Endodermal cell (in vitro differentiated cells): ENCODE measurements at regions not wholly inside any gene's neighbourhood (a gene's known extent, or its start where the extent isn't known, plus 50 kb on each side); places are given as distances from the start of the nearest gene placed in this dataset.
"Not testable (repeated sequence)": the region's sequence is repeated elsewhere in the genome, so short reads cannot be mapped to it uniquely, and the experiment has no call there.

Experiments
- DNase-seq: peaks from one replicate; pipeline ENCODE4 v3.0.0-alpha.2; 2017
- H3K27ac ChIP-seq: 2 replicates; pipeline ENCODE4 v1.5.1; 2013; ENCODE audit warnings: mild to moderate bottlenecking, low read depth, low read length, moderate library complexity
- H3K27me3 ChIP-seq: 2 replicates; pipeline ENCODE4 v1.6.1; 2013; ENCODE audit warnings: mild to moderate bottlenecking, low read length, moderate library complexity; ENCODE audit not compliant: insufficient read depth, control insufficient read depth, poor library complexity, severe bottlenecking
- H3K36me3 ChIP-seq: 2 replicates; pipeline ENCODE4 v1.7.0; 2013; ENCODE audit warnings: mild to moderate bottlenecking, low read length, moderate library complexity; ENCODE audit not compliant: control insufficient read depth, insufficient read depth
- H3K4me1 ChIP-seq: one replicate; pipeline ENCODE4 v1.7.0; 2013; ENCODE audit warnings: low read length; ENCODE audit not compliant: control insufficient read depth, insufficient read depth
- H3K4me3 ChIP-seq: 2 replicates; pipeline ENCODE4 v1.5.1; 2013; ENCODE audit warnings: mild to moderate bottlenecking, low read length, moderate library complexity
- H3K9ac ChIP-seq: 2 replicates; pipeline ENCODE4 v1.6.1; 2013; ENCODE audit warnings: mild to moderate bottlenecking, low read length, moderate library complexity; ENCODE audit not compliant: poor library complexity, severe bottlenecking; ENCODE audit errors: extremely low read depth
- H3K9me3 ChIP-seq: 2 replicates; pipeline ENCODE4 v1.6.1; 2013; ENCODE audit warnings: mild to moderate bottlenecking, low read length, moderate library complexity; ENCODE audit not compliant: control insufficient read depth
- H3K27ac Mint-ChIP-seq: 2 replicates; pipeline ENCODE4 v1.8.0; 2020; ENCODE audit warnings: mixed read lengths
- H3K27me3 Mint-ChIP-seq: 2 replicates; pipeline ENCODE4 v1.8.0; 2021; ENCODE audit warnings: mild to moderate bottlenecking, mixed read lengths; ENCODE audit not compliant: insufficient read depth
- H3K36me3 Mint-ChIP-seq: 2 replicates; pipeline ENCODE4 v1.8.0; 2020; ENCODE audit warnings: low read depth, mixed read lengths
- H3K4me1 Mint-ChIP-seq: 2 replicates; pipeline ENCODE4 v1.8.0; 2020; ENCODE audit warnings: mixed read lengths
- H3K4me3 Mint-ChIP-seq: 2 replicates; pipeline ENCODE4 v1.8.0; 2020; ENCODE audit warnings: mild to moderate bottlenecking, moderate library complexity, mixed read lengths
- H3K9me3 Mint-ChIP-seq: 2 replicates; pipeline ENCODE4 v1.8.0; 2020; ENCODE audit warnings: mild to moderate bottlenecking, mixed read lengths
- CTCF ChIP-seq: fragments of 200-600 bp; sonication (generic); conservative IDR thresholded peaks from 2 replicates; pipeline ENCODE4 v1.5.0; 2021; ENCODE audit warnings: antibody characterized with exemption, mild to moderate bottlenecking
- WGBS, 2 experiments: methylation state at CpG; one replicate each; pipeline versions ENCODE4 v1.1.5 to v1.1.7; 2013; ENCODE audit warnings: missing lambda C conversion rate in 2 of 2, mixed read lengths in 1 of 2; ENCODE audit not compliant: insufficient coverage in 1 of 2, insufficient read length in 1 of 2; 5-methylcytosine and 5-hydroxymethylcytosine counted together

GRCh38 chr6:125639466-125640020 is 109.9 kb upstream of the HEY2 start:
- Histone ChIP-seq H3K4me3 (no peak overlapping the region), H3K27me3 (no peaks in the 10 kb centered on the region), H3K9ac (no peak overlapping the region), H3K9me3 (no peaks in the 10 kb centered on the region), H3K27ac (no peak overlapping the region), H3K4me1 (no peaks in the 10 kb centered on the region), H3K36me3 (no peaks in the 10 kb centered on the region)
- Mint-ChIP-seq H3K36me3 (no peaks in the 10 kb centered on the region), H3K27ac (no peak overlapping the region), H3K9me3 (peaks cover 5% of the 10 kb centered on the region), H3K27me3 (no peaks in the 10 kb centered on the region), H3K4me3 (no peak overlapping the region), H3K4me1 (no peaks in the 10 kb centered on the region)
- whole genome bisulfite sequencing, 2 experiments = 87 to 89% methylated on average over 2 to 3 of the region's 3 CpGs
- TF ChIP-seq CTCF = no peak
- DNase-seq = no peak

- H3K27me3 Mint-ChIP-seq = no peaks in the 10 kb centered on the region
- H3K4me3 Mint-ChIP-seq = no peak overlapping the region
- WGBS, 2 experiments = 93 to 95% methylated on average over 4 to 5 of the region's 5 CpGs
- Histone ChIP-seq H3K9me3 (no peaks in the 10 kb centered on the region), H3K27ac (no peak overlapping the region), H3K36me3 (no peaks in the 10 kb centered on the region), H3K4me3 (no peak overlapping the region), H3K9ac (no peak overlapping the region), H3K27me3 (no peaks in the 10 kb centered on the region), H3K4me1 (no peaks in the 10 kb centered on the region)
- H3K27ac Mint-ChIP-seq = no peak overlapping the region
- no peak for DNase-seq
- no peaks in the 10 kb centered on the region for H3K4me1 Mint-ChIP-seq
- H3K36me3 Mint-ChIP-seq = peaks cover 4% of the 10 kb centered on the region
- H3K9me3 Mint-ChIP-seq = peaks cover 10% of the 10 kb centered on the region
- TF ChIP-seq CTCF = no peak
Measured at GRCh38 chr6:125640441-125641150, 108.8 kb upstream of the HEY2 start.

- not testable (repeated sequence) for H3K27ac ChIP-seq, DNase-seq, H3K27me3 Mint-ChIP-seq, H3K9ac ChIP-seq, H3K36me3 Mint-ChIP-seq, H3K4me3 ChIP-seq, H3K9me3 ChIP-seq, H3K4me3 Mint-ChIP-seq, H3K4me1 Mint-ChIP-seq, H3K27me3 ChIP-seq, H3K4me1 ChIP-seq, H3K36me3 ChIP-seq, H3K27ac Mint-ChIP-seq
- 91% methylated on average over 27 of the region's 27 CpGs; no CpG with 5 or more reads in 1 of the 2 experiments for WGBS, 2 experiments
- peaks cover 10% of the 10 kb centered on the region for H3K9me3 Mint-ChIP-seq
Measured at GRCh38 chr6:125643967-125644661, 105.3 kb upstream of the HEY2 start.
